ENCODE measurements at regions not wholly inside any gene's neighbourhood (a gene's known extent, or its start where the extent isn't known, plus 50 kb on each side); places are given as distances from the start of the nearest gene placed in this dataset.
"Not testable (repeated sequence)": the region's sequence is repeated elsewhere in the genome, so short reads cannot be mapped to it uniquely, and the experiment has no call there.

- H3K27ac Mint-ChIP-seq (ENCODE audit: unreplicated experiment) = no peak overlapping the region
- H3K4me1 Mint-ChIP-seq (ENCODE audit: low read depth, unreplicated experiment) = peaks cover 9% of the 10 kb centered on the region
- no peak for TF ChIP-seq CTCF (IDR thresholded peaks at IDR 0.05; ENCODE audit: partially characterized antibody, unreplicated experiment)
- H3K36me3 Mint-ChIP-seq (ENCODE audit: unreplicated experiment) = no peaks in the 10 kb centered on the region
- peaks cover 1% of the 10 kb centered on the region for H3K9me3 Mint-ChIP-seq (ENCODE audit: unreplicated experiment)
- no peaks in the 10 kb centered on the region for H3K27me3 Mint-ChIP-seq (ENCODE audit: unreplicated experiment)
- no peak overlapping the region for H3K4me3 Mint-ChIP-seq (ENCODE audit: unreplicated experiment)
- no peak for DNase-seq
These were observed 263.7 kb downstream of the ANAPC1 start for GRCh38 chr2:111620281-111620680.

DNA sequence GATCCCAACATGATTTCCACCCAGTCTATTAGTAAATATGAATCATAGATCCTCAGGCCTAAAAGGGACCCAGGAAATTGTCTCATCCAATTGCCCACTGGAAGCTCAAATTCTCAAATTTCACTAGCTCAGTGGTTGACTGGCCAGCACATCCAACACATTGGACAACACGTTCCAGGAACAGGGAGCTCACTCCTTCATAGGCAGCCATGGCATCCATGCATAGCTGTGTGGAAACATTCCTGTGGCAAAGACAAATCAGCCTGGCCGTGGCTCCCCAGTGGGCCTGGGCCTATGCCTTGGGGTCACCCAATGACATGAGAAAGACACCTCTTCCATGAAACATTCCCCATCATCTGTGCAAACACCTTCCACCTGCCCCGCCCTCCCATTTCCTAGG, 261.1 kb downstream of the ANAPC1 start:
- no peak for DNase-seq
- Mint-ChIP-seq H3K4me1 (ENCODE audit: low read depth, unreplicated experiment) (peaks cover 9% of the 10 kb centered on the region), H3K4me3 (ENCODE audit: unreplicated experiment) (no peak overlapping the region), H3K27ac (ENCODE audit: unreplicated experiment) (no peak overlapping the region), H3K27me3 (ENCODE audit: unreplicated experiment) (no peaks in the 10 kb centered on the region), H3K36me3 (ENCODE audit: unreplicated experiment) (peaks cover 5% of the 10 kb centered on the region), H3K9me3 (ENCODE audit: unreplicated experiment) (peaks cover 1% of the 10 kb centered on the region)
- TF ChIP-seq CTCF (IDR thresholded peaks at IDR 0.05; ENCODE audit: partially characterized antibody, unreplicated experiment) = no peak

- Mint-ChIP-seq H3K4me3 (ENCODE audit: unreplicated experiment) (no peak overlapping the region), H3K4me1 (ENCODE audit: low read depth, unreplicated experiment) (peaks cover 5% of the 10 kb centered on the region), H3K27me3 (ENCODE audit: unreplicated experiment) (no peaks in the 10 kb centered on the region), H3K36me3 (ENCODE audit: unreplicated experiment) (peaks cover 10% of the 10 kb centered on the region), H3K9me3 (ENCODE audit: unreplicated experiment) (peaks cover 2% of the 10 kb centered on the region), H3K27ac (ENCODE audit: unreplicated experiment) (no peak overlapping the region)
- no peak for TF ChIP-seq CTCF (IDR thresholded peaks at IDR 0.05; ENCODE audit: partially characterized antibody, unreplicated experiment)
- DNase-seq = no peak
These were observed 260.6 kb downstream of the ANAPC1 start for GRCh38 chr2:111623380-111623779.

- no peaks in the 10 kb centered on the region for H3K4me1 Mint-ChIP-seq (ENCODE audit: low read depth, unreplicated experiment)
- H3K36me3 Mint-ChIP-seq (ENCODE audit: unreplicated experiment) = peaks cover 18% of the 10 kb centered on the region
- H3K9me3 Mint-ChIP-seq (ENCODE audit: unreplicated experiment) = peaks cover 8% of the 10 kb centered on the region
- H3K4me3 Mint-ChIP-seq (ENCODE audit: unreplicated experiment) = no peak overlapping the region
- no peak for DNase-seq
- no peak for TF ChIP-seq CTCF (IDR thresholded peaks at IDR 0.05; ENCODE audit: partially characterized antibody, unreplicated experiment)
- H3K27me3 Mint-ChIP-seq (ENCODE audit: unreplicated experiment) = no peaks in the 10 kb centered on the region
- H3K27ac Mint-ChIP-seq (ENCODE audit: unreplicated experiment) = no peak overlapping the region
These were observed 259.4 kb downstream of the ANAPC1 start for GRCh38 chr2:111624411-111625156.

DNA sequence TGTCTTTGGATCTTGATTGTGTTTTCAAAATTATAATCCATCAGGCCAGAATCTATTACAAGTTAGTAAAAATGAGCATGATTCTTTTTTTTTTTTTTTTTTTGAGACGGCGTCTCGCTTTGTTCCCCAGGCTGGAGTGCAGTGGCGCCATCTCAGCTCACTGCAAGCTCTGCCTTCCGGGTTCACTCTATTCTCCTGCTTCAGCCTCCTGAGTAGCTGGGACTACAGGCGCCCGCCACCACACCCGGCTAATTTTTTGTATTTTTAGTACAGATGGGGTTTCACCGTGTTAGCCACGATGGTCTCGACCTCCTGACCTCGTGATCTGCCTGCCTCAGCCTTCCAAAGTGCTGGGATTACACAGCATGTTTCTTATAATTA, 258.8 kb downstream of the ANAPC1 start:
- H3K36me3 Mint-ChIP-seq (ENCODE audit: unreplicated experiment) = peaks cover 18% of the 10 kb centered on the region
- H3K27ac Mint-ChIP-seq (ENCODE audit: unreplicated experiment); H3K4me1 Mint-ChIP-seq (ENCODE audit: low read depth, unreplicated experiment); DNase-seq; H3K9me3 Mint-ChIP-seq (ENCODE audit: unreplicated experiment); H3K27me3 Mint-ChIP-seq (ENCODE audit: unreplicated experiment); H3K4me3 Mint-ChIP-seq (ENCODE audit: unreplicated experiment): not testable (repeated sequence)

Data from glutamatergic neuron (in vitro differentiated cells).